ENCODE measurements at regions not wholly inside any gene's neighbourhood (a gene's known extent, or its start where the extent isn't known, plus 50 kb on each side); places are given as distances from the start of the nearest gene placed in this dataset.
"Not testable (repeated sequence)": the region's sequence is repeated elsewhere in the genome, so short reads cannot be mapped to it uniquely, and the experiment has no call there.

- no peak for DNase-seq
These were observed 148.1 kb downstream of the TRIML1 start for GRCh38 chr4:188287169-188287894.

GRCh38 chr4:188289531-188290125 lies 150.4 kb downstream of the TRIML1 start:
- DNase-seq = no peak

- DNase-seq = no peak
These were observed 156.7 kb downstream of the TRIML1 start for GRCh38 chr4:188295899-188296298.

- no peak for DNase-seq
These were observed 157.1 kb downstream of the TRIML1 start for GRCh38 chr4:188296331-188296730.

GRCh38 chr4:188297873-188298272 lies 158.6 kb downstream of the TRIML1 start:
- no peak for DNase-seq

GRCh38 chr4:188299161-188299560 lies 159.9 kb downstream of the TRIML1 start:
- peak; percentile 0 for DNase-seq

GRCh38 chr4:188300385-188300784 lies 161.1 kb downstream of the TRIML1 start:
- DNase-seq = no peak

- DNase-seq = no peak
These were observed 166.4 kb downstream of the TRIML1 start for GRCh38 chr4:188305690-188306089.

- DNase-seq = no peak
These were observed 168.3 kb downstream of the TRIML1 start for GRCh38 chr4:188307591-188307990.

- DNase-seq = no peak
These were observed 168.9 kb downstream of the TRIML1 start for GRCh38 chr4:188308142-188308541.

- DNase-seq = no peak
These were observed 177.2 kb downstream of the TRIML1 start for GRCh38 chr4:188316391-188316790.

GRCh38 chr4:188328966-188329365 lies 189.7 kb downstream of the TRIML1 start:
- DNase-seq = no peak

- no peak for DNase-seq
These were observed 190.3 kb downstream of the TRIML1 start for GRCh38 chr4:188329521-188329920.

GRCh38 chr4:188332265-188332664 lies 193.0 kb downstream of the TRIML1 start:
- no peak for DNase-seq

- no peak for DNase-seq
These were observed 197.7 kb downstream of the TRIML1 start for GRCh38 chr4:188336891-188337290.

GRCh38 chr4:188341428-188341827 lies 202.2 kb downstream of the TRIML1 start:
- no peak for DNase-seq

- DNase-seq = no peak
These were observed 207.0 kb downstream of the TRIML1 start for GRCh38 chr4:188346171-188346809.

GRCh38 chr4:188347339-188347738 lies 208.1 kb downstream of the TRIML1 start:
- DNase-seq = no peak

- DNase-seq = not testable (repeated sequence)
These were observed 210.3 kb downstream of the TRIML1 start for GRCh38 chr4:188349569-188349968.

GRCh38 chr4:188363196-188363595 lies 224.0 kb downstream of the TRIML1 start:
- no peak for DNase-seq

- DNase-seq = no peak
These were observed 231.5 kb downstream of the TRIML1 start for GRCh38 chr4:188370777-188371176.

GRCh38 chr4:188372058-188372457 lies 232.8 kb downstream of the TRIML1 start:
- no peak for DNase-seq

- DNase-seq = peak; percentile 7
These were observed 233.6 kb downstream of the TRIML1 start for GRCh38 chr4:188372829-188373228.

GRCh38 chr4:188374871-188375270 lies 235.6 kb downstream of the TRIML1 start:
- no peak for DNase-seq
